ENCODE measurements at regions not wholly inside any gene's neighbourhood (a gene's known extent, or its start where the extent isn't known, plus 50 kb on each side); places are given as distances from the start of the nearest gene placed in this dataset.

DNA sequence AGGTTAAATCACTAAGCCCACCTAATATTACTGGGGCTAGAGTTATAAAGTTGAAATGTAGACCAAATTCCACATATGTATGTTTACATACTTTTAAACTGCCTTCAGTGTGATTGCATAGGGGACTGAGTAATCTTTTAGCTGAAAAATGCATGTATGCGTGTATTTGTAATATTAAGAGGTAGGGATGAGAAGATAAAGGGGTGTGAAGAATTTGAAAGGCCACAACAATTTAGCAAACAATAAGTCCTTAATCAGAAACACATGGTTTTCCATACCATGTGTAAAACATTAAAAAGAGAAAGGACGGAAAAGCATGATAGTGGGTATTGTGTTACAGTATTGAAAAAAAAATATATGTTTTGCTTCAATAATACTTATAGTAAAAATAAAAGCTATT is 919.9 kb upstream of the FLRT2 start:
- Histone ChIP-seq H3K4me3 (replicated peaks in 1 of 3; ENCODE audit: insufficient read depth in 1 of 3, low read depth in 1 of 3, low read length in 3 of 3) (no peak overlapping the region), H3K9me1 (replicated peaks; ENCODE audit: control insufficient read depth, extremely low read depth, insufficient read depth, low read length) (no peaks in the 10 kb centered on the region), H3K4me2 (ENCODE audit: insufficient read depth, low read length) (no peak overlapping the region), H3K79me2 (ENCODE audit: control insufficient read depth, insufficient read depth, low read length) (no peaks in the 10 kb centered on the region), H3K27ac (ENCODE audit: insufficient read depth, low read depth, low read length) (no peak overlapping the region), H3K9ac (replicated peaks; ENCODE audit: extremely low read depth, insufficient read depth, low read length) (no peak overlapping the region), H3K27me3 (ENCODE audit: control insufficient read depth in 2 of 2, insufficient read depth in 2 of 2, low read length in 2 of 2) (no peaks in the 10 kb centered on the region), H3K4me1 (ENCODE audit: control insufficient read depth, extremely low read depth, insufficient read depth, low read length) (no peaks in the 10 kb centered on the region), H4K20me1 (replicated peaks; ENCODE audit: control insufficient read depth, extremely low read depth, insufficient read depth, low read length) (no peaks in the 10 kb centered on the region), H3K9me3 (replicated peaks; ENCODE audit: control insufficient read depth, insufficient read depth, low read length) (no peaks in the 10 kb centered on the region), H2AFZ (ENCODE audit: low read depth, low read length) (no peak overlapping the region), H3K36me3 (ENCODE audit: control insufficient read depth in 2 of 2, extremely low read depth in 1 of 2, insufficient read depth in 2 of 2, low read length in 2 of 2) (no peaks in the 10 kb centered on the region)
- intact Hi-C loops (cut with micrococcal nuclease) (no loop called here), dilution Hi-C loops (cut with MboI; ENCODE audit: extremely low pct_ligation_motif_present, low sequenced_read_pairs) (no loop called here)
- no TSS peak for BruUV-seq (replicated peaks)
- FAIRE-seq (no peak), DNase-seq (ENCODE audit: low read depth, low spot score) (no peak)
- ChIA-PET POLR2A (no interaction called here), CTCF (no interaction called here)
- TF ChIP-seq JUN (IDR thresholded peaks at IDR 0.05; ENCODE audit: borderline replicate concordance, insufficient read depth, insufficient read length, low read depth) (no peak), POLR2A (IDR thresholded peaks at IDR 0.05; ENCODE audit: low read depth, low read length) (no peak), GATA2 (IDR thresholded peaks at IDR 0.05; ENCODE audit: insufficient read depth, insufficient read length, low read depth, low read length) (no peak)
- TF ChIP-seq, protein P1, sequence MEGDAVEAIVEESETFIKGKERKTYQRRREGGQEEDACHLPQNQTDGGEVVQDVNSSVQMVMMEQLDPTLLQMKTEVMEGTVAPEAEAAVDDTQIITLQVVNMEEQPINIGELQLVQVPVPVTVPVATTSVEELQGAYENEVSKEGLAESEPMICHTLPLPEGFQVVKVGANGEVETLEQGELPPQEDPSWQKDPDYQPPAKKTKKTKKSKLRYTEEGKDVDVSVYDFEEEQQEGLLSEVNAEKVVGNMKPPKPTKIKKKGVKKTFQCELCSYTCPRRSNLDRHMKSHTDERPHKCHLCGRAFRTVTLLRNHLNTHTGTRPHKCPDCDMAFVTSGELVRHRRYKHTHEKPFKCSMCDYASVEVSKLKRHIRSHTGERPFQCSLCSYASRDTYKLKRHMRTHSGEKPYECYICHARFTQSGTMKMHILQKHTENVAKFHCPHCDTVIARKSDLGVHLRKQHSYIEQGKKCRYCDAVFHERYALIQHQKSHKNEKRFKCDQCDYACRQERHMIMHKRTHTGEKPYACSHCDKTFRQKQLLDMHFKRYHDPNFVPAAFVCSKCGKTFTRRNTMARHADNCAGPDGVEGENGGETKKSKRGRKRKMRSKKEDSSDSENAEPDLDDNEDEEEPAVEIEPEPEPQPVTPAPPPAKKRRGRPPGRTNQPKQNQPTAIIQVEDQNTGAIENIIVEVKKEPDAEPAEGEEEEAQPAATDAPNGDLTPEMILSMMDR (IDR thresholded peaks at IDR 0.05; ENCODE audit: extremely low read depth in 1 of 2, insufficient read depth in 1 of 2, low read depth in 1 of 2, low read length in 2 of 2) = no peak

GRCh38 chr14:84622357-84622756 is 907.6 kb upstream of the FLRT2 start:
- FAIRE-seq (peak; percentile 55), DNase-seq (ENCODE audit: low read depth, low spot score) (peak; percentile 94)
- Histone ChIP-seq H3K27me3 (ENCODE audit: control insufficient read depth in 2 of 2, insufficient read depth in 2 of 2, low read length in 2 of 2) (no peaks in the 10 kb centered on the region), H2AFZ (ENCODE audit: low read depth, low read length) (no peak overlapping the region), H3K9ac (replicated peaks; ENCODE audit: extremely low read depth, insufficient read depth, low read length) (no peak overlapping the region), H3K79me2 (ENCODE audit: control insufficient read depth, insufficient read depth, low read length) (no peaks in the 10 kb centered on the region), H3K4me3 (replicated peaks in 1 of 3; ENCODE audit: insufficient read depth in 1 of 3, low read depth in 1 of 3, low read length in 3 of 3) (no peak overlapping the region), H3K9me1 (replicated peaks; ENCODE audit: control insufficient read depth, extremely low read depth, insufficient read depth, low read length) (no peaks in the 10 kb centered on the region), H3K4me1 (ENCODE audit: control insufficient read depth, extremely low read depth, insufficient read depth, low read length) (peaks cover 16% of the 10 kb centered on the region), H3K27ac (ENCODE audit: insufficient read depth, low read depth, low read length) (no peak overlapping the region), H4K20me1 (replicated peaks; ENCODE audit: control insufficient read depth, extremely low read depth, insufficient read depth, low read length) (no peaks in the 10 kb centered on the region), H3K9me3 (replicated peaks; ENCODE audit: control insufficient read depth, insufficient read depth, low read length) (no peaks in the 10 kb centered on the region), H3K36me3 (ENCODE audit: control insufficient read depth in 2 of 2, extremely low read depth in 1 of 2, insufficient read depth in 2 of 2, low read length in 2 of 2) (no peaks in the 10 kb centered on the region), H3K4me2 (ENCODE audit: insufficient read depth, low read length) (peak overlapping the region; percentile 10)
- TF ChIP-seq JUN (IDR thresholded peaks at IDR 0.05; ENCODE audit: borderline replicate concordance, insufficient read depth, insufficient read length, low read depth) = peak; percentile 59
- no peak for TF ChIP-seq EZH2 (IDR thresholded peaks at IDR 0.05; ENCODE audit: borderline replicate concordance, low read depth, low read length, severe bottlenecking)
- peak; percentile 44 for TF ChIP-seq FOS (IDR thresholded peaks at IDR 0.05; ENCODE audit: borderline replicate concordance, insufficient read depth, low read length)
- TF ChIP-seq POLR2AphosphoS5 (IDR thresholded peaks at IDR 0.05; ENCODE audit: insufficient read depth, low read depth, low read length) = peak; percentile 48
- peak; percentile 98 for TF ChIP-seq GATA2 (IDR thresholded peaks at IDR 0.05; ENCODE audit: insufficient read depth, insufficient read length, low read depth, low read length)
- BruUV-seq (replicated peaks) = no TSS peak
- intact Hi-C loops (cut with micrococcal nuclease) = loop anchor here (5.0 to 10.0 kb wide), 4 partner anchors 345 to 912 kb away; partner anchors contain the start of gene FLRT2
- CTCF ChIA-PET = interaction anchor here (0.7 to 1.6 kb wide), 4 partner anchors 8 to 1322 kb away, joined by 3 to 4 read pairs (median 3); no protein-coding TSS in a partner anchor
- POLR2A ChIA-PET = no interaction called here
- dilution Hi-C loops (cut with MboI; ENCODE audit: extremely low pct_ligation_motif_present, low sequenced_read_pairs) = no loop called here
